NCI-H146 treated with DMSO at 0.1 percent for 48 hours (cell line): ENCODE measurements at regions not wholly inside any gene's neighbourhood (a gene's known extent, or its start where the extent isn't known, plus 50 kb on each side); places are given as distances from the start of the nearest gene placed in this dataset.

Experiments used
- DNase-seq: peaks from one replicate; lab custom pipeline; 2025; ENCODE audit not compliant: unreplicated experiment; lab: John Stamatoyannopoulos, UW

DNA sequence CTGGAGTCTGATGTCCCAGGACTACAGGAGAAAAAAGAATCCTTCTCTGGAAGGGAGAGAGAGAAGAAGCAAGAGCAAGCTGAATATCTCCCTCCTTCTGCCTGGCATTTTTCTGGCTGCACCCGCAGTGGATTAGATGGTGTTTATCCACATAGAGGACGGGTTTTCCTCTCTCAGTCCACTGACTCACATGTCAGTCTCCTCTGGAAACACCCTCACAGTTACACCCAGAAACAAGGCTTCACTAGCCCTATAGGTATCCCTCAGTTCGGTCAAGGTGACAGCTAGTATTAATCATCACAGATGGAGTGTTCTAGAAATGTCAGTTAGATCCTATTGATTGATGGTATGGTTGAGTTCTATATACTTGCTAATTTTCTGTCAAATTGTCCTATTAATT, 87.9 kb downstream of the RHOU start:
- DNase-seq, result no peak

DNA sequence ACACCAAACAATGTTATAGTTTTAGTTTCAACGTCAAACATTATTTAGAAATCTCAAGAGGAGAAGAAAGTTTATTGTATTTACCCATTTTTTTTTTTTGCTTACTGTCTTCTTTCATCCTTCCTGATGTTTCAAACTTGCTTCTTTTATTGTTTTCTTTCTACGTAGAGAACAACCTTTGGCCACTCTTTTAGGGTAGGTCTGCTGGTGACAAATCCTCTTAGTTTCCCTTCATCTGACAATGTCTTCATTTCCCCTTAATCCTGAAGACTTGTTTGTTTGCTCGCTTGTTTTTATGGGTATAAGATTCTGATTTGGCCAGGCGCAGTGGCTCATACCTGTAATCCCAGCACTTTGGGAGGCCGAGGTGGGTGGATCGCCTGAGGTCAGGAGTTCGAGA, 89.1 kb downstream of the RHOU start:
- DNase-seq, result no peak

DNA sequence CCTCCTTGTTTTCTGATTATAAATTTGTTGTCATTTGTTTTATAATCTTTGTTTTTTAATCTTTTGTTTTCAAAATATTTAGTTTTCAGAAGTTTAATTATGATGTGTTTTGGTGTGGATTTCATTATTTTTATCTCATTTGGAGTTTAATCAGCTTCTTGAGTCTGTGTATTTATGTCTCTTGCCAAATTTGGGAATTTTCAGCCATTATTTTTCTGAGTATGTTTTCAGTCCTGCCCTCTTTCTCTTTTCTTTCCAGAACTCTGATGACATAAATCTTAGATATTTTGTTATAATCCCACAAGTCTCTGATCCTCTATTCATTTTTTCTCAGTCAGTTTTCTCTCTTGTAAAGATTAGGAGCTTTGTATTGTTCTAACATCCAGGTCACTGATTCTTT, 89.8 kb downstream of the RHOU start:
- no peak for DNase-seq

DNA sequence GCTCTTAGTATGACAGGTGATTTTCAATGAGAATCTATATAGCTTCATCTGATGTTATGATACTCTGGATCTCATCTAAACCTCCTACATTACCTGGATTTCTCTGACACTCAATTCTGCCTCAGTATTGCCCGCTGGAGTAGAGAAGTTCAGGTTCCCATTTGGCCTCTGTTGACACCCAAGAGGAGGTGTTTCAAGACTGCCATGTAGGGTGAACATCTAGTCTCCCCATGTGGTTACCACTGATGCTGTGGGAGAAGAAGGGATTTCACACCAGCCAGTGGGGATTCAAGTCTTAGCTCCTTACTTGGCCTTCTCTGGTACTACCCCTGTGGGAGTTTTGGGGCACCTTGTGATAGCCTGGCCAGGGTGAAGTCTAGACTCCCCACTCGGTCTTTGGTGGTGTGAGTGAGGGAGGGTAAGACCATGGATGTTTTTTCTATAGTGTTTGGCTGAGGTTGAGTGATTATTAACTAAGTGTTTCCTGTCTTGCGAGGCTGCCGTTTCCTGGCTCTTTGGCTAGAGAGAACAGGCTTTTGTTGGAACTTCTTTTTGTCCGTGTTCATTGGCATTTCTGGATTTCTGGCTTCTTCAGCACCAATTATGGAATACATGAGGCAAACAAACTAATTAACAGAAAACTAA, 90.7 kb downstream of the RHOU start:
- DNase-seq, result no peak

DNA sequence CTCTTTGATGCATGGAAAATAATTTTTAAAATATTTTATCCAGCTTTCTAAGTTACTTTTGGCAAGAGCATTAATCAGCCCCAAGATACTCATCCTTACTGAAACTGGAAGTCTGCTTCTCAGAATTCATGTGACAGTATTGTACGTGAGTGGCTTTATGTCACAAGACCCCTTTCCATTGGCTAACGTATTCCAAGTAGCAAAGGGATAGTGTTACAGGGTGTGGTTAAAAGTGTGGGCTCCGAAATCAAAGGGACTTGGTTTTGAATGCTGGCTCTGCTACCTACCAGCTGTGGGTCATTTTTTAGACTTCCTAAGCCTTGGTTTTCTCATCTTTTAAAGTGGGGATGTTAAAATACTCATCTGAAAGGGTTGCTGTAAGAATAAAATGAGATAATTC, 91.7 kb downstream of the RHOU start:
- DNase-seq, result no peak

DNA sequence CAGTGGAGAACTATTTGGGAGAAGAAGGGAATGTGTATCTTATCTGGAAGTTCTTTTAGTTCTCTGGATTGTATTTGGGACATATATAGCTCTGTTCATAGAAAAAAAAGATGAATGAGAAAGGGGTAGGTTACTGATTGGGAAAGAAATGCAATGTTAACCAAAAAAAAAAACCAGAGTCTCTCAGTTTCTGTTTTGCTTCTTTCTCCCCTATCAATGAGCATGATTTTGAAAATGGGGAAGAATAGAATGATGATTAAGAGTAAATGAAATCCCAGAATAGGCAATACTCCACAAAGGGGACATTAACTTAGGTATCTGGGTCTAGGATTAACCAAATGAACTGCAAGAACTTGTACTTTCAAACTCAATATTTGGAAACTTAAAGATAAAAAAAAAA, 92.9 kb downstream of the RHOU start:
- no peak for DNase-seq

DNA sequence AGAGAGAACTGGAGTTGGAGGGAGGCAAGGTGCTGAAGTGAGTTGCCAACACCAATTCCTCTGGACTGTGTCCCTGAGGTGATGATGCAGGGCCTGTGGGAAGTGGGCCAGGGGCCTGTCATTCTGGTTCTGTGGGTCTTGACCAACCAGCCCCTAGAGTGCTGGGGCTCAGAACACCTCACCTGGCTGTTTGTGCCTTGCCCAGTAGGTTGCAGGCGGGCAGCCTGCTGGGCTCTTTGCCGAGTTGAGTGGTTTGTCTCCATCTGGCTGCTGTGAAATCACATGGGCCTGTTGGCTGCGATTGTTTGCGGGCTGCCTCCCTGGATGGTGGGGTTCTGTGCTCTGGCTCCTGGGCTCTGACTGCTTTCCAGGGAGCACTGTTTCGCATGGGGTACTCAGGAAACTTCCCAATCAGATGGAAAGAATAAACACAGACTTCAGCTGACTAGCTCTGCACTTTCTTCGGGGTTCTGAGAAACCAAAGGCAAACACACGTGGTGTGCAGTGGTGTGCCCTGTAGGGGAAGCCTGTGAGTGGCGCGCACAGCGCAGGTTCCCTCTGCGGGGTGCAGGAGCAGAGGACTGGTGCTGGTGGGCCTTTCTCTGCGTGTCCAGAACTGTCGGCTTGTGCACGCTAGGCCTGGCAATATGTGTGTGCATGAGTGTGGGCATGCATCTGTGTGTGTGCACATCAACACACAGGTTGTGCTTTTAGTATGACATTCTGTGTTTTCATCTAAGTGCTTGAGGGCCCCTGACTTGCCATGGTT, 95.1 kb downstream of the RHOU start:
- DNase-seq, result no peak

DNA sequence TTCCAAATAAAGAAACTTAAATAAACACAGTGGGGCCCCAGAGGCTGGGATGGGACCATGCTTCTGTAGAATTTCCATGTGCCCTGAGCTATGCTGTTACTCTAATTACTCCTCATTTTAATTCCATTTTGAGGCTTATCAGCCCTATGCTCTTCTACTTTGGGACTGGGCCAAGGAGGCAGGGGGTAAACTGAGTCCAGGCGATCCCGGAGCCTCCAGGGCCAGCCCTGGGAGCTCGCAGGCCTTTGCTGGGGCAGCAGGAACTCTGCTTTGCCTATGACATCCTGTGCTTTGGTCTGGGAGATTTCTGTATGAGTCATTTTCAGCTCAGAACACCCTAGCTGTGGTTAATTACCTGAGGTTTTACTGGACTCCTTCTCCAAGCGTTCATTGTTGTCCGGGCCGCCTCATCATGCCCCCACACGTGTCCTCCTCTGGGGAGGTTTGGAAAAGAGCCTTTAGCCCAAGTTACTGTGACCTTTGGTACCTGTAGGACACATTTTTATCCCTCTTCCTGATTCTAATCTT, 95.7 kb downstream of the RHOU start:
- no peak for DNase-seq

DNA sequence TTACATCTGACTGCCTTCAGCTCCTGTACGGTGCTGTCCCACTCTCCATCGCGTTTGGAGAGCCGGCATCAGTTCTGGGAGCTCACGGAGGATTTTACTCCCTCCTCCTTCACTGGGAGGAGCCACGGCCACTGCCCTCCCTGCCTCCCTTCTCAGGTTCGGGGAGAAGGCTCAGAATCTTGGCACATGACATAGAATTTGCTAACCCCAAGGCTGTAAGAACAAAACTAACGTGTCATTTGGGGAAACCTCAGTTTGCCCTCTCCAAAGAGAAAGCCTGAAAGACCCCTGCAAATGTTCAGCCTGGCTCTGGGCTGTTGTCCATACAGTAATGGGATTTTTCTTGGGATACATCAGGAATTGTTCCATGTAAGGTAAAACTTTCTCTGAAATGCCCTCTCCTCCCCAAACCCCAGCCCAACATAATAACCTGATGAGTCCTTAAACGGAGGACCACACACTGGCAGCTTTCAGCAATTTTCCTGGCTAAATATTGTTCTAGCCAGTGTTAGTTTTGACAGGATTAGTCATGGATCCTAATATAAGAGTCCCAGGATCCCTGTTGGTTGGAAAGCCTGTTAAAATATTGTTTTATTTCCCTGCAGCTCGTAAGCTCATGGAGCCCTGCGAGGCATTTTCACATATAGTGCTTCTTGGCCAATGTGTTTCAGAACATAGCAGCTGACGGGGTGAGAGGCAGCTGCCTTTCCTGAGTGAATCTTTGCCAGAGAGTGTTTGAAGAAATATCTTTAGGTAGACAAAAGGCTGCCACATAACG, 98.8 kb downstream of the RHOU start:
- no peak for DNase-seq

DNA sequence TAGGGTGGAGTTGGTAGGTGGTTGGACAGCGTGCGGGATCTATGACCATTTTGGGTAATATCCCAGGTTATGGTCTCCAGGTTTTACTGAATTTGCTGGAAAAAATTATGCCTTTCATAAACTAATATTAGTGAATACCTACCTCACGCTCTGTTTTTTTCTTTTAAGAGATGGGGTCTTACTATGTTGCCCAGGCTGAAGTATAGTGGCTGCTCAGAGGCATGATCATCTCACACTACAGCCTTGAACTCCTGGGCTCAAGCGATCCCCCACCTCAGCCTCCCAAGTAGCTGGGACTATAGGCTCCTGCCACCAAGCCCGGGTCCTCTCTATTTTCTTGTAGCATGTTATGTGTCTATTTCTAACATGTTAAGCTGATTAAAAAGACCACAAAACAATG, 100.2 kb downstream of the RHOU start:
- no peak for DNase-seq

DNA sequence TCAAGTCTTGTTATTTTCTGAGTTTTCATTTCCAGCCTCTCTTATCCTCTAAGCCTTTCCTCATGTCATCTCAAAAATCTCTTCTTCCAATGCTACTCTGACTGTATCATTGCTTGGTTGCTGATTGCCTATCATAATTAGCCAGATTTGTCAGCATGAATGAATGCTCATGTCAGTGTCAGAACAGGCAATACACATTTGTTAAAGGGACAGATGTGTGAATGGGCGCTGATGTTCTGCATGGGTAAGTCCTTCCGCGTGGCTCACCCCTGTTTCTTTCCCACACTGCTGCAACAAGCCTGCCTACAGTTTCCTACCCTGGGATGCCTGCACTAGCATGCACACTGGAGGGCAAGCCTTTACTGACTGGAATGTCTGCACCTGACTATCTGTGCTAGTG, 100.6 kb downstream of the RHOU start:
- no peak for DNase-seq

DNA sequence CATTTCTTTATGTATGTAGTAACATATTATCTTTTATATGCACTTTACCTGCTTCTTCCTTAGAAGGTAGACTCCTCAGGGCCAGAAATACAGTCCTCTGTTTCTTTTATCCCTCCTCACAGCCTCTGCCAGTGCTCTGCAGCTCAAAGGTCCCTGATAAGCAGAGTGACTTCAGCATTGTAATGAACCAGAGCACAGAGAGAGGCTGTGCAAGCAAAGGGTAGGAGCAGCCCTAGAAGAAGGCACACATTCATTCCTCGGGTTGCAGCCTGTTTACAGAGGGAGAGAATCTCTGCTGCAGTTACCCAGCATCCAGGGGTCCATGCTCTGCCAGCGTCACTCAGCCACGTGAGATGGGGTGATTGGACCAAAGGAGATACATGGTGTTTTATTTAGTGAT, 101.1 kb downstream of the RHOU start:
- DNase-seq, result no peak

DNA sequence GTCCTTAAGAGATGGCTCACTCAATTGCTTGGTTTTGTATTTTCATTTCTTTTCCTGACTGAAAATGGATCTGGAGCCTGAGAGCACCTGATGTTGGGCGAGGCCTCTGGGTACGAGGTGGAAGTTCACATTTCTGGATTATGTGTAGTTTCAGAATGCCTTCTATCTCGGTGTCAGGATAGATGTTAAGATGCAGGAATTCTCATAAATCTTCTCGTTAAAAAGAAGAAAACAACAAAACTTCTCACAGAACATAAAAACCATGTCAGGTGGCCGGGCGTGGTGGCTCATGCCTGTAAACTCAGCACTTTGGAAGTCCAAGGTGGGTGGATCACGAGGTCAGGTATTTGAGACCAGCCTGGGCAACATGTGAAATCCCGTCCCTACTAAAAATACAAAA, 101.8 kb downstream of the RHOU start:
- DNase-seq, result no peak

DNA sequence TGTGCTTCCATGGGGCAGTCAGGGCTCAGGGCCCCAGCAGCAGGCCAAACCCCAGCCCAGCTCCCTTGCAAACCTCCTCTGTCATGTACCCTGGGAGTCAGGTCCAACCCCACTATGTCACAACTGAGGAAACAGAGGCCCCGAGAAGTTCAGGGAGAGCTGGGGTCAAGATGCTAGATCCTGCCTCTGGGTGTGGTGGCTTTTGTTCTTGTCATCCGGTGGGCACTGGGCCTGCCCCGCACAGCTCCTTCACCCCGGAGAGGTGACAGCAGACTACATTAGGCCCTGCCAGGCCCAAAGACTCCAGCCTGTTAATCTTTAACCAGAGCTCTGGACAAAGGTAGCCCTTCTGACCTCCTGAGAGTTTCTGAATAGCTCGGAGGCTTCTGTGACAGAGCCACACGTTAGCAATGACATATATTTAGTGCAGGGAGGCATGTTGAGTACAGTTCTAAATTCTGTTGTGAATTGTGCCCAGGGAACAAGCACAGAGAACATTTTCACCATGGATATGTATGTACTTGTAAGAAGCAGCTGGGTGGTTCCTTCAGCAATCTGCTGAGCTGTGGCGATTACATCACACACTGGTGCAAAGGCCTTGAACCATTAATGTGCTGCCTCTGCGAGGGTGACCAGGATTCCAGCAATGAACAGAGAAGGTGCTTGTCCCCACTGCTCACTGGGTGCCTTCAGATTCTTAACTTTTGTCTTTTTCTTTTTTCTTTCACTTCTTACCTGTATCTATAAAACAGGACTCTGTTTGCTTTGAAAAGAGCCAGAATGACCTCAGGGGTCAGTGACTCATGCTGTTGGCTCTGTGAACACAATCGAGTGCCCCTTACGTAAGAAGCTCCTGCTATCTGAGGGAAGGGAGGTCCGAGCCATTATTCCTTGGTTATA, 102.8 kb downstream of the RHOU start:
- no peak for DNase-seq

DNA sequence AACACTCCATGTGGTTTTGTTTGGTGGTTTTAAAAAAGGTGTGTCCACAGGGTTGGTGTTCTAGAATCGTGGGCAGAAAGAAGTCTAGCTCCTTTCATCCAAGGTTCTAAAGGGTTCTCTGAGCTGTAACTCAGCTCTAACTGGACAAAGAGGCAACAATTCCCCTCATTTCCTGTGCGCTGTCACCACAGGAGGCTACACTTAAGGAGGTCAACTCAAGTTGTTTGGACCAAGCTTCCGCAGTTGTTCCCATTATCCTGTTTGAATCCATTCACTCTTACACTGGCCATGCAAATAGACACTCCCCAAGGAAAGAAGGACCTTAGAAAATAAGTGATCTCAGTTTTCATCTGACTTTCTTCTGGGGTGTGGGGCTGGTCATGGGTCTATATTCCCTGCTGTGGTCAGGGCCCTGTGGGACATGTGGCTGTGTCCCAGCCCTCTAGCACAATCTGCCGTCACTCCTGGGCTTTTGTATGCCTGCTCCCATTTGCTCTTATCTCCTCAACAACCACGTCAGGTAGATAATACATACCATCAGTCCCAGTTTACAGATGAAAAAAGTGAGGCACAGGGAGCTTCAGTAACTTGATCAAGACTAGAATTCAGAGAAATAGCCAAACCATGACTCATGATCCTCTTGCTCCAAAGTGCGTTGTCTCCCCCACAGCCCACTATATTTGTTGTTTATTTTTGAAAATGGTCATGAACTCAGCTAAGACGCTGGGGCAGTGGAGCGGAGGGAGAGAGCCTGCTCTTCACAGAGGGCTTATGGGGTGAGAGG, 103.6 kb downstream of the RHOU start:
- no peak for DNase-seq

DNA sequence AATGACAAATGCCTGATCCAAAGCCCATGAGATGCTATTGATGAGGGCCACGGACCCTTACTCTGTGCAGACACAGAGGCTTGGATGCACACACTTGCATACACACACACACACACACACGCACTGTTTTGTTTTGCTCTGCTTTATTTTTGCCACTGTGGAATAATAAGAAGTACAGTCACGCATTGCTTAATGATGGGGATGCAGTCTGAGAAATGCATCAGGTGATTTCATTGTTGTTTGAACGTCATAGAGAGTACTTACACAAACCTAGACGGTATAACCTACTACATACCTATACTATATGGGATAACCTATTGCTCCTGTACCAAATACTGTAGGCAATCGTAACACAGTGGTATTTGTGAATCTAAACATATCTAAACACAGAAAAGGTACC, 104.4 kb downstream of the RHOU start:
- no peak for DNase-seq

DNA sequence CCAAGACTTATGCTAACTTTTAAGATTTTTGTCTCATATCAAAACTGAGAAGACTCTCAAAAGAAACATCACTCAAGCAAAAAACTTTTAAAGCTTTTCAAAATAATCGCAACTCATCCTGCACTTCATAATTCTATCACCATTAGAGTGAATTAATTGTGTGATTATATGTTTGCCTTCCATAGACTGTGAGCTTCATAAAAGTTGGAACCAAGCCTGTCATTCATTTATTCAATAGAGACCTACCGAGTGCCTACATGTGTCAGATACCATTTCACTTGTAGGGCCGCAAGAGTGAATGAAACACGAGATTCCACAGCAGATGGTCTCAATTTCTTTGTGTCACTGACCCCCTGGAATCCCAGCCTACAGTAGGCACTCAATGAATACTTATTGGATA, 106.4 kb downstream of the RHOU start:
- no peak for DNase-seq

DNA sequence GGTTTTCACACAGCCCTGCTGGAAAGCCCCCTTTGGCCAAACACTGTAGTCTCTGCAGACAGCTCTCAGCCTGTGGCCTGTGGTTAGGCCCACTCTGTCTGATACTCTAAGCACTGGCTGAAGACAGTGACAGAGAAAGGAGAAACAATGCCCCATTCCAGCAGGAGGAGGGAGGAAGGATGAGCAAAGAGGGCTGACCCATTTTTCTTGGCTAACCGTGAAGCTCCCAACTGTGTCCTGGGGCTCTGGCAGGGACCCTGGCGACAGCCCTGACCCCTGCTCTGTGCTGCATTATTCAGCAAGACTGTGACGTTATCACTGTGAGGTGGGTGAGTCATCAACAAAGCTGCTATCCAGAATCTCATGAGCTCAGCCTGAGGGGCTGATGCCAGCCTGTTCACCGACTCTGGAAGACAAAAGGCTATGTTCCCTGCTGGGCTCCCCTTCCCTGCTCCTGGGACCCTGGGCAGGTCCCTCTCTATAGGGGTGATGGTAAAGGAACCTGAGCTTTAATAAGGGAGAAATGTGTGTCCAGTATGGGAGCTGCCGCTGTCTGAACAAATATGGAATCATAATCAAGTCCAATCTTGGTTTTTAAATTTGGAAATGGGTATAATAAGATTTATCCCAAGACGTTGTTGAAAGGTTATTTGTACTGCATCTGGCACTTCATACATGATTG, 107.0 kb downstream of the RHOU start:
- DNase-seq, result no peak

DNA sequence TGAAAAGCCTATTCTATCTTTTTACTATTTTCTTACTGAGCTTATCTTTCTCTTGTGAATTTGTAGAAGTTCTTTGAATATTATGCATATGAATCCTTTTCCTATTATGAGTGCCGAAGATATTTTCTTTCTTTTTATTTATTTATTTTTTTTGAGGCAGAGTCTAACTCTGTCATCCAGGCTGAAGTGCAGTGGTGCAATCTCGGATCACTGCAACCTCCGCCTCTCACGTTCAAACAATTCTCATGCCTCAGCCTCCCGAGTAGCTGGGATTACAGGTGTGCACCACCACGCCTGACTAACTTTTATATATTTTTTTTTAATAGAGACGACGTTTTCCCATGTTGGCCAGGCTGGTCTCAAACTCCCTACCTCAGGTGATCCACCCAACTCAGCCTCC, 109.8 kb downstream of the RHOU start:
- no peak for DNase-seq

DNA sequence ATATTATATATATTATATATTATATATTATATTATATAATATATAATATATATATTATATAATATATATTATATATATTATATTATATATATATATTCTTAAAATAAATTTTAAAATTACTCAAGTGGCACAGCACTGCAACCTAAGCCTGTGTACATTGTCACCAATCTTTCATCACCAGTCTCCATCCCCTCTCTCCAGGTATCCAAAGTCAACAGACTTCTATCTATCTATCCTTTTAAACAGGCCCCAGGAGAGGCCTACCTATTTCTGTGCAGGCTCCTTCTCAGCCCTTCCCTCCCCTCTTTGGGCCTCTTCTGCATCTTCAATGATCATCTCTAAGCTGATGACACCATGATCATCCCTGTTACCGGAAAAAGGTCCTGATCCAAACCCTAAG, 111.7 kb downstream of the RHOU start:
- DNase-seq, result no peak
